GM12878 (cell line): ENCODE measurements at regions not wholly inside any gene's neighbourhood (a gene's known extent, or its start where the extent isn't known, plus 50 kb on each side); places are given as distances from the start of the nearest gene placed in this dataset.

Experiments
- ATAC-seq: fragments of 200-7000 bp; cut with Tn5 transposase; 3 replicates; pipeline ENCODE4 v1.9.1; 2020; ENCODE audit warnings: mild to moderate bottlenecking, moderate library complexity
- BruUV-seq: library from RNA; stranded (reverse); fragments of 400-500 nt; replicated peaks from 2 replicates; lab custom pipeline; 2021; lab: Mats Ljungman, UMichigan
- CTCF ChIA-PET: fragments of 300-600 bp; sonication (Branson Sonifier 250); formaldehyde crosslinking; extraction: SDS; loops from one replicate; lab custom pipeline; 2021; ENCODE audit warnings: inconsistent platforms; lab: Yijun Ruan, JAX
- POLR2A ChIA-PET: fragments of 350-600 bp; formaldehyde crosslinking; extraction: SDS; loops from one replicate; lab custom pipeline; 2021; ENCODE audit warnings: inconsistent platforms; lab: Charles Lee
- RAD21 ChIA-PET: fragments of 300-600 bp; sonication (Branson Sonifier 250); formaldehyde crosslinking; loops from one replicate; lab custom pipeline; 2023; ENCODE audit warnings: antibody characterized with exemption; ENCODE audit not compliant: unreplicated experiment; lab: Charles Lee
- SMC1A ChIA-PET: fragments of 300-600 bp; sonication (Branson Sonifier 250); formaldehyde crosslinking; loops from one replicate; lab custom pipeline; 2023; ENCODE audit not compliant: unreplicated experiment, uncharacterized antibody; lab: Charles Lee
- DNase-seq: peaks from one replicate; pipeline ENCODE4 v3.0.0-alpha.2; 2011; ENCODE audit warnings: low read depth, low spot score
- FAIRE-seq: peaks from 3 replicates; lab custom pipeline; 2011; peaks lifted over from hg19 to GRCh38; lab: Jason Lieb, UNC
- H2AFZ ChIP-seq: 2 replicates; pipeline ENCODE4 v1.6.0; 2011; ENCODE audit warnings: low read depth, low read length, control low read depth; ENCODE audit not compliant: control insufficient read depth
- H3K27ac ChIP-seq: 2 replicates; pipeline ENCODE4 v1.5.1; 2011; ENCODE audit warnings: control low read depth; ENCODE audit not compliant: control insufficient read depth, insufficient read depth
- H3K27me3 ChIP-seq, 2 experiments: replicated peaks in 1 of 2; 2 replicates each; pipeline versions ENCODE4 v1.6.0 to v1.6.1; 2011; ENCODE audit warnings: low read length in 1 of 2; ENCODE audit not compliant: control insufficient read depth in 2 of 2, insufficient read depth in 2 of 2
- H3K36me3 ChIP-seq, 2 experiments: 2 replicates each; pipeline ENCODE4 v1.5.1; 2011; ENCODE audit warnings: low read length in 1 of 2; ENCODE audit not compliant: control insufficient read depth in 2 of 2, insufficient read depth in 2 of 2
- H3K4me1 ChIP-seq: 2 replicates; pipeline ENCODE4 v1.6.1; 2011; ENCODE audit warnings: mild to moderate bottlenecking, low read length, moderate library complexity, mixed read lengths; ENCODE audit not compliant: control insufficient read depth, insufficient read depth
- H3K4me2 ChIP-seq: 2 replicates; pipeline ENCODE4 v1.6.0; 2011; ENCODE audit warnings: control low read depth; ENCODE audit not compliant: control insufficient read depth, insufficient read depth
- H3K4me3 ChIP-seq: fragments of 200-600 bp; sonication (generic); 2 replicates; pipeline ENCODE4 v1.5.1; 2016
- H3K79me2 ChIP-seq: 2 replicates; pipeline ENCODE4 v1.6.0; 2011; ENCODE audit warnings: low read length; ENCODE audit not compliant: control insufficient read depth, insufficient read depth
- H3K9ac ChIP-seq: 2 replicates; pipeline ENCODE4 v1.8.0; 2011; ENCODE audit warnings: low read length, control low read depth, mixed read lengths; ENCODE audit not compliant: control insufficient read depth, insufficient read depth
- H3K9me3 ChIP-seq: replicated peaks from 3 replicates; pipeline ENCODE4 v1.5.1; 2011; ENCODE audit warnings: mild to moderate bottlenecking, low read length; ENCODE audit not compliant: control insufficient read depth, insufficient read depth
- H4K20me1 ChIP-seq: 2 replicates; pipeline ENCODE4 v1.6.0; 2011; ENCODE audit not compliant: control insufficient read depth, insufficient read depth
- DPF2 ChIP-seq: fragments of 450-650 bp; IDR thresholded peaks from 2 replicates; pipeline ENCODE4 v1.6.1; 2017; ENCODE audit warnings: mild to moderate bottlenecking
- EZH2 ChIP-seq: IDR thresholded peaks from 2 replicates; pipeline ENCODE4 v1.6.1; 2012; ENCODE audit warnings: low read depth, mild to moderate bottlenecking, control low read depth, inconsistent platforms, low read length, borderline replicate concordance; ENCODE audit not compliant: control insufficient read depth
- FOS ChIP-seq: IDR thresholded peaks from 3 replicates; pipeline ENCODE4 v1.6.1; 2011; ENCODE audit warnings: borderline replicate concordance; ENCODE audit not compliant: insufficient read length; ENCODE audit errors: extremely low read depth
- HDAC2 ChIP-seq: fragments of 200-600 bp; sonication (generic); IDR thresholded peaks from 2 replicates; pipeline ENCODE4 v1.6.1; 2017
- HDAC6 ChIP-seq: fragments of 200-600 bp; sonication (generic); IDR thresholded peaks from one replicate; pipeline ENCODE4 v1.8.0; 2017; ENCODE audit warnings: antibody characterized with exemption; ENCODE audit not compliant: unreplicated experiment
- MEF2A ChIP-seq: IDR thresholded peaks from 2 replicates; pipeline ENCODE4 v1.6.1; 2011; ENCODE audit warnings: low read depth, mild to moderate bottlenecking, low read length, moderate library complexity; ENCODE audit not compliant: insufficient read depth
- NR2C2 ChIP-seq: IDR thresholded peaks from 2 replicates; pipeline ENCODE4 v1.6.1; 2011; ENCODE audit warnings: borderline replicate concordance, low read depth; ENCODE audit not compliant: control insufficient read depth, insufficient read length
- SMAD5 ChIP-seq: IDR thresholded peaks from 2 replicates; pipeline ENCODE4 v1.6.1; 2016; ENCODE audit warnings: antibody characterized with exemption, low read depth
- WGBS: methylation state at CpG from one replicate; pipeline ENCODE4 v1.1.6; 2016; ENCODE audit warnings: low lambda C conversion rate; ENCODE audit not compliant: insufficient replicate concordance, insufficient coverage; ENCODE audit errors: missing lambda C conversion rate; 5-methylcytosine and 5-hydroxymethylcytosine counted together
- in situ Hi-C: fragments of 300-500 bp; cut with MboI; formaldehyde crosslinking; loops from 9 replicates; pipeline ENCODE4 v1.14.3; 2018; ENCODE audit warnings: mixed read lengths
- intact Hi-C: fragments of 100-400 bp; cut with micrococcal nuclease; formaldehyde crosslinking; loops from one replicate; pipeline ENCODE4 v1.14.2; 2022; ENCODE audit not compliant: unreplicated experiment
- TF ChIP-seq, protein P1 (sequence below): fragments of 450-650 bp; IDR thresholded peaks from 2 replicates; pipeline ENCODE4 v1.6.1; 2017; ENCODE audit warnings: antibody characterized with exemption, mild to moderate bottlenecking, moderate library complexity
- TF ChIP-seq, protein P2 (sequence below): fragments of 450-650 bp; IDR thresholded peaks from 2 replicates; pipeline ENCODE4 v1.6.1; 2017; ENCODE audit warnings: borderline replicate concordance
- TF ChIP-seq, protein P3 (sequence below): IDR thresholded peaks from 2 replicates; pipeline ENCODE4 v1.6.1; 2012; ENCODE audit warnings: improper control_type of control experiment, low read depth, low read length; ENCODE audit not compliant: insufficient replicate concordance

DNA sequence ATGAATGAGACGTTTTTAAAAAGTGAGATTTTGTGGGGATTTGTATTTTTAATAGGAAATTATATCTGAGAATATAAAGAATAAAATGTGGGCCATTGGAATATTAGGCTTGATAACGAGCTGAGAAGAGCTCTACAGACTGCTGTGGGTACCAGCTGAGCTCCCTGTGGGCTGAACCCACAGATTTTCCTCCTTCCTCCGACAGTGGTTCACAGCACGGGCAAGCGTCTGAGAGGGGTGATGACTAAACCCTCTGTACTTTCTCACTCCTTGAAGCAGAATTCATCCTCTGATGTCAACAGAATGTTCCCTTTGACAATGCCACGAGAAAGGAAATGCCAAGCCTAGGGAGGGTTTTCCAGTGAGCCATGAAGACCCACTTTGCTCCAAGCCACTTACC, 102.7 kb upstream of the AJAP1 start (continued):
- TF ChIP-seq, protein P1, sequence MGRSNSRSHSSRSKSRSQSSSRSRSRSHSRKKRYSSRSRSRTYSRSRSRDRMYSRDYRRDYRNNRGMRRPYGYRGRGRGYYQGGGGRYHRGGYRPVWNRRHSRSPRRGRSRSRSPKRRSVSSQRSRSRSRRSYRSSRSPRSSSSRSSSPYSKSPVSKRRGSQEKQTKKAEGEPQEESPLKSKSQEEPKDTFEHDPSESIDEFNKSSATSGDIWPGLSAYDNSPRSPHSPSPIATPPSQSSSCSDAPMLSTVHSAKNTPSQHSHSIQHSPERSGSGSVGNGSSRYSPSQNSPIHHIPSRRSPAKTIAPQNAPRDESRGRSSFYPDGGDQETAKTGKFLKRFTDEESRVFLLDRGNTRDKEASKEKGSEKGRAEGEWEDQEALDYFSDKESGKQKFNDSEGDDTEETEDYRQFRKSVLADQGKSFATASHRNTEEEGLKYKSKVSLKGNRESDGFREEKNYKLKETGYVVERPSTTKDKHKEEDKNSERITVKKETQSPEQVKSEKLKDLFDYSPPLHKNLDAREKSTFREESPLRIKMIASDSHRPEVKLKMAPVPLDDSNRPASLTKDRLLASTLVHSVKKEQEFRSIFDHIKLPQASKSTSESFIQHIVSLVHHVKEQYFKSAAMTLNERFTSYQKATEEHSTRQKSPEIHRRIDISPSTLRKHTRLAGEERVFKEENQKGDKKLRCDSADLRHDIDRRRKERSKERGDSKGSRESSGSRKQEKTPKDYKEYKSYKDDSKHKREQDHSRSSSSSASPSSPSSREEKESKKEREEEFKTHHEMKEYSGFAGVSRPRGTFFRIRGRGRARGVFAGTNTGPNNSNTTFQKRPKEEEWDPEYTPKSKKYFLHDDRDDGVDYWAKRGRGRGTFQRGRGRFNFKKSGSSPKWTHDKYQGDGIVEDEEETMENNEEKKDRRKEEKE: no peak

DNA sequence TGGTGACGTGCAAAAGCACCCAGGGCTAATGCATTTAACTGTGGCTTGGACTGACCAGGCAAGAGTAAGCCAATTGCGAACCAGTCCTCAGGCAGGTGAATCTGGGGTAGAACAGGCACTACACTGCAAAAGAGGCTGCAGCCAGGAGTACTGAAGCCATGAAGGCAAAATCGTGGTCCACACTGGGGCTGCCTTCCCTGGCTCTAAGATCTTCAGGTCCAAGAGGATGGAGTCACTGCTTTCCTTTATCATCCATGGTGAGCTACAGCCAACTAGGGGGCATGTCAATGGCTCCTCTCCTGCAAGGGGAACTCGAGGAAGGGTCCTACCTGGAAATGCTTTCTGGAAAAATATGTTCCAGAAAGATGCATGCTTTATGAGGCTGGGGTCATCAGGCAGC, 100.6 kb upstream of the AJAP1 start:
- H2AFZ ChIP-seq: no peak overlapping the region
- no peak overlapping the region for H3K9ac ChIP-seq
- H3K9me3 ChIP-seq: no peaks in the 10 kb centered on the region
- ATAC-seq (no peak), DNase-seq (no peak), FAIRE-seq (no peak)
- H3K27ac ChIP-seq: no peak overlapping the region
- intact Hi-C loops: no loop called here
- no peaks in the 10 kb centered on the region for H3K4me1 ChIP-seq
- ChIA-PET SMC1A (no interaction called here), POLR2A (no interaction called here), RAD21 (no interaction called here), CTCF (no interaction called here)
- no peaks in the 10 kb centered on the region for H3K79me2 ChIP-seq
- TF ChIP-seq NR2C2 (no peak), SMAD5 (no peak), EZH2 (no peak), HDAC2 (no peak), FOS (no peak), DPF2 (no peak), HDAC6 (no peak), MEF2A (no peak)
- TF ChIP-seq, protein P2, sequence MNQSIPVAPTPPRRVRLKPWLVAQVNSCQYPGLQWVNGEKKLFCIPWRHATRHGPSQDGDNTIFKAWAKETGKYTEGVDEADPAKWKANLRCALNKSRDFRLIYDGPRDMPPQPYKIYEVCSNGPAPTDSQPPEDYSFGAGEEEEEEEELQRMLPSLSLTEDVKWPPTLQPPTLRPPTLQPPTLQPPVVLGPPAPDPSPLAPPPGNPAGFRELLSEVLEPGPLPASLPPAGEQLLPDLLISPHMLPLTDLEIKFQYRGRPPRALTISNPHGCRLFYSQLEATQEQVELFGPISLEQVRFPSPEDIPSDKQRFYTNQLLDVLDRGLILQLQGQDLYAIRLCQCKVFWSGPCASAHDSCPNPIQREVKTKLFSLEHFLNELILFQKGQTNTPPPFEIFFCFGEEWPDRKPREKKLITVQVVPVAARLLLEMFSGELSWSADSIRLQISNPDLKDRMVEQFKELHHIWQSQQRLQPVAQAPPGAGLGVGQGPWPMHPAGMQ: no peak
- TF ChIP-seq, protein P3, sequence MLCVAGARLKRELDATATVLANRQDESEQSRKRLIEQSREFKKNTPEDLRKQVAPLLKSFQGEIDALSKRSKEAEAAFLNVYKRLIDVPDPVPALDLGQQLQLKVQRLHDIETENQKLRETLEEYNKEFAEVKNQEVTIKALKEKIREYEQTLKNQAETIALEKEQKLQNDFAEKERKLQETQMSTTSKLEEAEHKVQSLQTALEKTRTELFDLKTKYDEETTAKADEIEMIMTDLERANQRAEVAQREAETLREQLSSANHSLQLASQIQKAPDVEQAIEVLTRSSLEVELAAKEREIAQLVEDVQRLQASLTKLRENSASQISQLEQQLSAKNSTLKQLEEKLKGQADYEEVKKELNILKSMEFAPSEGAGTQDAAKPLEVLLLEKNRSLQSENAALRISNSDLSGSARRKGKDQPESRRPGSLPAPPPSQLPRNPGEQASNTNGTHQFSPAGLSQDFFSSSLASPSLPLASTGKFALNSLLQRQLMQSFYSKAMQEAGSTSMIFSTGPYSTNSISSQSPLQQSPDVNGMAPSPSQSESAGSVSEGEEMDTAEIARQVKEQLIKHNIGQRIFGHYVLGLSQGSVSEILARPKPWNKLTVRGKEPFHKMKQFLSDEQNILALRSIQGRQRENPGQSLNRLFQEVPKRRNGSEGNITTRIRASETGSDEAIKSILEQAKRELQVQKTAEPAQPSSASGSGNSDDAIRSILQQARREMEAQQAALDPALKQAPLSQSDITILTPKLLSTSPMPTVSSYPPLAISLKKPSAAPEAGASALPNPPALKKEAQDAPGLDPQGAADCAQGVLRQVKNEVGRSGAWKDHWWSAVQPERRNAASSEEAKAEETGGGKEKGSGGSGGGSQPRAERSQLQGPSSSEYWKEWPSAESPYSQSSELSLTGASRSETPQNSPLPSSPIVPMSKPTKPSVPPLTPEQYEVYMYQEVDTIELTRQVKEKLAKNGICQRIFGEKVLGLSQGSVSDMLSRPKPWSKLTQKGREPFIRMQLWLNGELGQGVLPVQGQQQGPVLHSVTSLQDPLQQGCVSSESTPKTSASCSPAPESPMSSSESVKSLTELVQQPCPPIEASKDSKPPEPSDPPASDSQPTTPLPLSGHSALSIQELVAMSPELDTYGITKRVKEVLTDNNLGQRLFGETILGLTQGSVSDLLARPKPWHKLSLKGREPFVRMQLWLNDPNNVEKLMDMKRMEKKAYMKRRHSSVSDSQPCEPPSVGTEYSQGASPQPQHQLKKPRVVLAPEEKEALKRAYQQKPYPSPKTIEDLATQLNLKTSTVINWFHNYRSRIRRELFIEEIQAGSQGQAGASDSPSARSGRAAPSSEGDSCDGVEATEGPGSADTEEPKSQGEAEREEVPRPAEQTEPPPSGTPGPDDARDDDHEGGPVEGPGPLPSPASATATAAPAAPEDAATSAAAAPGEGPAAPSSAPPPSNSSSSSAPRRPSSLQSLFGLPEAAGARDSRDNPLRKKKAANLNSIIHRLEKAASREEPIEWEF: no peak
- in situ Hi-C loops: no loop called here
- no peak overlapping the region for H3K4me2 ChIP-seq
- WGBS: 0% methylated on average over 4 of the region's 4 CpGs
- no peaks in the 10 kb centered on the region for H3K27me3 ChIP-seq
- no peaks in the 10 kb centered on the region for H3K36me3 ChIP-seq
- H4K20me1 ChIP-seq: no peaks in the 10 kb centered on the region
- no peak overlapping the region for H3K4me3 ChIP-seq
- no TSS peak for BruUV-seq
